ENCODE measurements at regions not wholly inside any gene's neighbourhood (a gene's known extent, or its start where the extent isn't known, plus 50 kb on each side); places are given as distances from the start of the nearest gene placed in this dataset.
"Not testable (repeated sequence)": the region's sequence is repeated elsewhere in the genome, so short reads cannot be mapped to it uniquely, and the experiment has no call there.

GRCh38 chr14:22384167-22384549, 204.9 kb downstream of the DAD1 start:
- no peak for DNase-seq

- no peak for DNase-seq
Observed at GRCh38 chr14:22383515-22384166, 205.4 kb downstream of the DAD1 start.

GRCh38 chr14:22382955-22383354, 206.1 kb downstream of the DAD1 start:
- DNase-seq: no peak

- no peak for DNase-seq
Observed at GRCh38 chr14:22382395-22382794, 206.6 kb downstream of the DAD1 start.

- no peak for DNase-seq
Observed at GRCh38 chr14:22381766-22382165, 207.3 kb downstream of the DAD1 start.

GRCh38 chr14:22381408-22381760, 207.6 kb downstream of the DAD1 start:
- no peak for DNase-seq

GRCh38 chr14:22380571-22381407, 208.2 kb downstream of the DAD1 start:
- DNase-seq: no peak

- DNase-seq: no peak
Observed at GRCh38 chr14:22379727-22380126, 209.3 kb downstream of the DAD1 start.

GRCh38 chr14:22378181-22378580, 210.8 kb downstream of the DAD1 start:
- no peak for DNase-seq

- no peak for DNase-seq
Observed at GRCh38 chr14:22375321-22375930, 213.6 kb downstream of the DAD1 start.

GRCh38 chr14:22370084-22370847, 218.8 kb downstream of the DAD1 start:
- DNase-seq: no peak

GRCh38 chr14:22358726-22359125, 230.3 kb downstream of the DAD1 start:
- DNase-seq: no peak

GRCh38 chr14:22349281-22349680, 239.7 kb downstream of the DAD1 start:
- DNase-seq: not testable (repeated sequence)

GRCh38 chr14:22344673-22345072, 244.4 kb downstream of the DAD1 start:
- no peak for DNase-seq

- DNase-seq: not testable (repeated sequence)
Observed at GRCh38 chr14:22344209-22344608, 244.8 kb downstream of the DAD1 start.

- DNase-seq: no peak
Observed at GRCh38 chr14:22341049-22341448, 248.0 kb downstream of the DAD1 start.

GRCh38 chr14:22338917-22339715, 249.9 kb downstream of the DAD1 start:
- no peak for DNase-seq

GRCh38 chr14:22338381-22338780, 250.6 kb downstream of the DAD1 start:
- no peak for DNase-seq

- DNase-seq: no peak
Observed at GRCh38 chr14:22337938-22338337, 251.1 kb downstream of the DAD1 start.

GRCh38 chr14:22337521-22337920, 251.5 kb downstream of the DAD1 start:
- no peak for DNase-seq

GRCh38 chr14:22336031-22336430, 253.0 kb downstream of the DAD1 start:
- no peak for DNase-seq

GRCh38 chr14:22334627-22335026, 254.4 kb downstream of the DAD1 start:
- no peak for DNase-seq

GRCh38 chr14:22334275-22334577, 254.8 kb downstream of the DAD1 start:
- DNase-seq: no peak
